Osteoblast (primary cell): ENCODE measurements at regions not wholly inside any gene's neighbourhood (a gene's known extent, or its start where the extent isn't known, plus 50 kb on each side); places are given as distances from the start of the nearest gene placed in this dataset.
A peak's percentile ranks its signal among the peaks of the same experiment; 100 is the strongest.
"Not testable (repeated sequence)": the region's sequence is repeated elsewhere in the genome, so short reads cannot be mapped to it uniquely, and the experiment has no call there.

ENCODE experiments used
- DNase-seq: peaks from one replicate; pipeline ENCODE4 v3.0.0; 2011; ENCODE audit warnings: low spot score, mixed read lengths; ENCODE audit not compliant: insufficient read length; ENCODE audit errors: missing footprints
- H2AFZ ChIP-seq: 2 replicates; pipeline ENCODE4 v1.6.0; 2011; ENCODE audit warnings: mild to moderate bottlenecking, low read length
- H3K27ac ChIP-seq: 2 replicates; pipeline ENCODE4 v1.5.1; 2011; ENCODE audit warnings: mild to moderate bottlenecking, low read depth, low read length, moderate library complexity
- H3K27me3 ChIP-seq: 2 replicates; pipeline ENCODE4 v1.6.0; 2012; ENCODE audit warnings: mild to moderate bottlenecking, control low read depth, inconsistent platforms, low read length, moderate library complexity; ENCODE audit not compliant: insufficient read depth
- H3K36me3 ChIP-seq: 2 replicates; pipeline ENCODE4 v1.5.1; 2011; ENCODE audit warnings: mild to moderate bottlenecking, low read length, control low read depth, moderate library complexity; ENCODE audit not compliant: insufficient read depth
- H3K4me1 ChIP-seq: 2 replicates; pipeline ENCODE4 v1.5.1; 2011; ENCODE audit warnings: mild to moderate bottlenecking, low read length, control low read depth, moderate library complexity; ENCODE audit not compliant: insufficient read depth
- H3K4me2 ChIP-seq: 2 replicates; pipeline ENCODE4 v1.6.0; 2011; ENCODE audit warnings: mild to moderate bottlenecking, low read length; ENCODE audit not compliant: insufficient read depth
- H3K4me3 ChIP-seq: fragments of 200-600 bp; sonication (generic); 3 replicates; pipeline ENCODE4 v1.5.1; 2012; ENCODE audit warnings: mild to moderate bottlenecking, low read length, inconsistent platforms; ENCODE audit not compliant: insufficient read depth
- H3K79me2 ChIP-seq: 2 replicates; pipeline ENCODE4 v1.6.0; 2012; ENCODE audit warnings: mild to moderate bottlenecking, low read length, control low read depth, inconsistent platforms; ENCODE audit not compliant: insufficient read depth
- H3K9me3 ChIP-seq: 2 replicates; pipeline ENCODE4 v1.5.1; 2011; ENCODE audit warnings: low read depth, low read length, control low read depth
- H4K20me1 ChIP-seq: 2 replicates; pipeline ENCODE4 v1.6.0; 2012; ENCODE audit warnings: mild to moderate bottlenecking, low read length, control low read depth; ENCODE audit not compliant: insufficient read depth
- TF ChIP-seq, protein P1 (sequence below): IDR thresholded peaks from 2 replicates; pipeline ENCODE4 v1.5.1; 2011; ENCODE audit warnings: mild to moderate bottlenecking, low read depth, low read length, moderate library complexity; ENCODE audit errors: extremely low read depth

DNA sequence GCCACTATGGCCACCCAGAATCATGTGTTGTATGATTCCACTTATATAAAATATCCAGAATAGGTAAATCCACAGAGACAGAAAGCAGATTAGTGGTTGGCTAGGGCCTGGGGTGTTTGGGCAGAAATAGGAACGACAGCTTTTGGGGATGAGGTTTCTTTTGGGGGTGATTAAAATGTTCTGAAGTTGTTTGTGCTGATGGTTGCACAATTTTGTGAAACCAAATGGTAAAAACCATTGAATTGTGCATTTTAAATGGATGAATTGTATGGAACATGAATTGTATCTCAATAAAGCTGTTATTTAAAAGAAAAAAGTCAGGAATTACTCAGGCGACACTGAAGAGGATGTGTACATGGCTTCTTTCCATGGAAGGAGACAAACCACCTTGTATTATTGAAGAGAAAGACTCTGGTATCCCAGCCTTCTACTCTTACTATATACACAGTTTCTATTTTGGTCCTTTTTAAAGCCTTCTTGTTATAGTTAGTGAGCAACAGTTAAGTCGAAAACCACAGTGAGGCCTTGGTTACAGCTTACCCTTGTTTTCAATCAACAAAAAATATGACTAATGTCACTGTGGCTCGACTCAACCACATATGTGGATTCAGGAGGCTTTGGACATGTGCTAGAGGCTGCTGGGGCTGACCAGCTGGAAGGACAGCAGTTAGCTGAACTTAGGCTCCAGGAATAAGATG is 57.1 kb upstream of the KMT2E start:
- Histone ChIP-seq H4K20me1 (no peaks in the 10 kb centered on the region), H3K36me3 (no peaks in the 10 kb centered on the region), H3K9me3 (no peaks in the 10 kb centered on the region), H3K27ac (peak overlapping the region; percentile 98), H3K79me2 (no peaks in the 10 kb centered on the region), H3K27me3 (no peaks in the 10 kb centered on the region), H3K4me3 (no peak overlapping the region), H2AFZ (no peak overlapping the region), H3K4me2 (peak overlapping the region; percentile 17), H3K4me1 (peaks cover 27% of the 10 kb centered on the region)
- DNase-seq, result peak; percentile 83
- TF ChIP-seq, protein P1, sequence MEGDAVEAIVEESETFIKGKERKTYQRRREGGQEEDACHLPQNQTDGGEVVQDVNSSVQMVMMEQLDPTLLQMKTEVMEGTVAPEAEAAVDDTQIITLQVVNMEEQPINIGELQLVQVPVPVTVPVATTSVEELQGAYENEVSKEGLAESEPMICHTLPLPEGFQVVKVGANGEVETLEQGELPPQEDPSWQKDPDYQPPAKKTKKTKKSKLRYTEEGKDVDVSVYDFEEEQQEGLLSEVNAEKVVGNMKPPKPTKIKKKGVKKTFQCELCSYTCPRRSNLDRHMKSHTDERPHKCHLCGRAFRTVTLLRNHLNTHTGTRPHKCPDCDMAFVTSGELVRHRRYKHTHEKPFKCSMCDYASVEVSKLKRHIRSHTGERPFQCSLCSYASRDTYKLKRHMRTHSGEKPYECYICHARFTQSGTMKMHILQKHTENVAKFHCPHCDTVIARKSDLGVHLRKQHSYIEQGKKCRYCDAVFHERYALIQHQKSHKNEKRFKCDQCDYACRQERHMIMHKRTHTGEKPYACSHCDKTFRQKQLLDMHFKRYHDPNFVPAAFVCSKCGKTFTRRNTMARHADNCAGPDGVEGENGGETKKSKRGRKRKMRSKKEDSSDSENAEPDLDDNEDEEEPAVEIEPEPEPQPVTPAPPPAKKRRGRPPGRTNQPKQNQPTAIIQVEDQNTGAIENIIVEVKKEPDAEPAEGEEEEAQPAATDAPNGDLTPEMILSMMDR, result no peak

- Histone ChIP-seq H3K79me2 (no peaks in the 10 kb centered on the region), H3K36me3 (no peaks in the 10 kb centered on the region), H3K4me2 (no peak overlapping the region), H3K27me3 (no peaks in the 10 kb centered on the region), H2AFZ (no peak overlapping the region), H3K27ac (peak overlapping the region; percentile 98), H3K4me1 (peaks cover 39% of the 10 kb centered on the region), H3K9me3 (no peaks in the 10 kb centered on the region), H3K4me3 (no peak overlapping the region), H4K20me1 (no peaks in the 10 kb centered on the region)
- DNase-seq, result peak; percentile 35
- TF ChIP-seq, protein P1, result no peak
These were observed 55.6 kb upstream of the KMT2E start for GRCh38 chr7:104958371-104958865.

DNA sequence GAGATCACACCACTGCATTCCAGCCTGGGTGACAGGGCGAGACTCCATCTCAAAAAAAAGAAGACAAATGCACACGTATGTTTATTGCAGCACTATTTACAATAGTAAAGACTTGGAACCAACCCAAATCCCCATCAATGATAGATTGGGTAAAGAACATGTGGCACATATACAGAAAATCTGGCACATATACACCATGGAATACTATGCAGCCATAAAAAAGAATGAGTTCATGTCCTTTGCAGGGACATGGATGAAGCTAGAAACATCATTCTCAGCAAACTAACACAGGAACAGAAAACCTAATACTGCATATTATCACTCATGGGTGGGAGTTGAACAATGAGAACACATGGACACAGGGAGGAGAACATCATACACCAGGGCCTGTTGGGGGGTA is 54.5 kb upstream of the KMT2E start:
- H3K4me3 ChIP-seq, H3K79me2 ChIP-seq, H3K4me2 ChIP-seq, H3K9me3 ChIP-seq, H3K36me3 ChIP-seq, H4K20me1 ChIP-seq, H2AFZ ChIP-seq, DNase-seq, H3K27ac ChIP-seq, H3K27me3 ChIP-seq: not testable (repeated sequence)
- peaks cover 50% of the 10 kb centered on the region for H3K4me1 ChIP-seq

DNA sequence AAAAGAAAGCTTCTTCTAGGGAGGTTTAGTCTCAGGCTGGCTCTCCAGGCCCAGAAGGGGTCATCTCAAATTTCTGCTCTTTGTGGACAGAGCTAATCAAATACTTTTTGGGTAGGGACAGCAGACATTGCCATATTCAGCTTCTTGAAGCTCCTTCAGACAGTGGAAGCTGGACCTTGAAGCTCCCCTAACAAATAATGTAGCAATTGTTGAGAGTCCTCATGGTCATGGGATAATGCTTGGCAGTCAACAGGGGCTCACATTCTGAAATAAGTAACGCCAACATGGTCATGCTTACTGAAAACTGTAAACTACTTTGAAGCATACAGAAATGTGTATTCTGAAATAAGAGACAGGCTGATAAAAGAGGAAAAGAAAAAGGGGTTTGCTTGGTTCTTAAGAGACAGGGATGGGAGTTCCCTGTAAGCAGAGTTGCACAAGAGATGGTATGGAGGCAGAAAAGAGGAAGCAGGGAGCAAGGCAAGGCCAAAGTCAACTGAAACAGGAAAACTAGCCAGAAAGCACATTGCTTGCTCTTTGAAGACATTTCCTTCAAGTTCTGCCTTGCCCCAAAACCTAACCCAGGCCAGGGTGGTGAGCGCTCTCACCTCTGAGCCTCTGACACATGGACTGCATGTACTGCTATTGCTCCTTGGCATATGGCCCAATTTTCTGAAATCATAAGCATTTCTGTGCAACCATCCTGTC is 53.1 kb upstream of the KMT2E start:
- no peak overlapping the region for H2AFZ ChIP-seq

More for the DNA sequence above, 53.1 kb upstream of the KMT2E start:
- H3K9me3 ChIP-seq, result no peaks in the 10 kb centered on the region
- no peak overlapping the region for H3K4me2 ChIP-seq
- peak; percentile 46 for DNase-seq
- H3K79me2 ChIP-seq, result no peaks in the 10 kb centered on the region
- no peaks in the 10 kb centered on the region for H3K36me3 ChIP-seq
- no peak overlapping the region for H3K4me3 ChIP-seq
- H3K27ac ChIP-seq, result peak overlapping the region; percentile 27
- peaks cover 55% of the 10 kb centered on the region for H3K4me1 ChIP-seq
- no peaks in the 10 kb centered on the region for H3K27me3 ChIP-seq
- H4K20me1 ChIP-seq, result no peaks in the 10 kb centered on the region
- TF ChIP-seq, protein P1, result no peak
